ENCODE measurements at regions not wholly inside any gene's neighbourhood (a gene's known extent, or its start where the extent isn't known, plus 50 kb on each side); places are given as distances from the start of the nearest gene placed in this dataset.

DNA sequence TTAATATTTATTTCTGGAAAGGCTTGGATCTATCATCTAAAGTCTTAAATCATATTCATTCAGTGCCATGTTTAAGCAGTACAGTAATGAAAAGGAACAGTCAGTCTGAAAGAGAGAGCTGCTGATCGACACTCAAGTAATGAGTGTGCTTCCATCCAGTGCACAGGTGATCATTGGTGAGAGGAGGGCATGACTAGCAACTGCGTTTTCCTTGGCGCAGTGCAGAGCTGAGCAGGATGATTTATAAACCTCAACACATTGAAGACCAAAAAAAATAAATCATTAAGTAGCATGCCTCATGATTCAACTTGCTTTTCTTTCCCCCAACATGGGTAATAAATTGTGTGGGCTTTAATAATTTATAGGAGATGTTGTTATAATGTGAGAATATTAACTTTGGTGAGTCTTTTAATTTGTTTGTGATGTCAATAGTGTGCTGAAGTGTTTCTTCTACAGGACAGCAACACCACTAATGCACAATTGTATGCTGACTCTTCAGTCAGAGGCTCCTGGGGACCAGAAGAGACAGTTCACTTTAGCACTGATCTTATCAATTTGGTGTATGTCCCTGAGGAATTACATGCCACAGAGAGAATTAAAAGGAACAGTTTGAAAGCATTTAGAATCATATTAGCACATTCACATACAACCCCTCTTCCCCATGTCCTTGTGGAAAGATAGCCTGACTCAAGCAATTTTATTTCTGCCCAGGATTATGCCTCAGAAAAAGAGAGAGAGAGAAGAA, 199.7 kb upstream of the ADGRL2 start:
- peak overlapping the region; percentile 1 for H3K27ac Mint-ChIP-seq (ENCODE audit: unreplicated experiment)
- DNase-seq (ENCODE audit: low read depth, low spot score), result no peak
- H3K4me1 Mint-ChIP-seq, result peaks cover 44% of the 10 kb centered on the region
- TF ChIP-seq, protein P1, sequence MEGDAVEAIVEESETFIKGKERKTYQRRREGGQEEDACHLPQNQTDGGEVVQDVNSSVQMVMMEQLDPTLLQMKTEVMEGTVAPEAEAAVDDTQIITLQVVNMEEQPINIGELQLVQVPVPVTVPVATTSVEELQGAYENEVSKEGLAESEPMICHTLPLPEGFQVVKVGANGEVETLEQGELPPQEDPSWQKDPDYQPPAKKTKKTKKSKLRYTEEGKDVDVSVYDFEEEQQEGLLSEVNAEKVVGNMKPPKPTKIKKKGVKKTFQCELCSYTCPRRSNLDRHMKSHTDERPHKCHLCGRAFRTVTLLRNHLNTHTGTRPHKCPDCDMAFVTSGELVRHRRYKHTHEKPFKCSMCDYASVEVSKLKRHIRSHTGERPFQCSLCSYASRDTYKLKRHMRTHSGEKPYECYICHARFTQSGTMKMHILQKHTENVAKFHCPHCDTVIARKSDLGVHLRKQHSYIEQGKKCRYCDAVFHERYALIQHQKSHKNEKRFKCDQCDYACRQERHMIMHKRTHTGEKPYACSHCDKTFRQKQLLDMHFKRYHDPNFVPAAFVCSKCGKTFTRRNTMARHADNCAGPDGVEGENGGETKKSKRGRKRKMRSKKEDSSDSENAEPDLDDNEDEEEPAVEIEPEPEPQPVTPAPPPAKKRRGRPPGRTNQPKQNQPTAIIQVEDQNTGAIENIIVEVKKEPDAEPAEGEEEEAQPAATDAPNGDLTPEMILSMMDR (conservative IDR thresholded peaks at IDR 0.05), result no peak
- no peaks in the 10 kb centered on the region for H3K9me3 Mint-ChIP-seq
- no peaks in the 10 kb centered on the region for H3K36me3 Mint-ChIP-seq (ENCODE audit: low read depth)
- H3K4me3 Mint-ChIP-seq, result no peak overlapping the region
- no peaks in the 10 kb centered on the region for H3K27me3 Mint-ChIP-seq (ENCODE audit: low read depth)

DNA sequence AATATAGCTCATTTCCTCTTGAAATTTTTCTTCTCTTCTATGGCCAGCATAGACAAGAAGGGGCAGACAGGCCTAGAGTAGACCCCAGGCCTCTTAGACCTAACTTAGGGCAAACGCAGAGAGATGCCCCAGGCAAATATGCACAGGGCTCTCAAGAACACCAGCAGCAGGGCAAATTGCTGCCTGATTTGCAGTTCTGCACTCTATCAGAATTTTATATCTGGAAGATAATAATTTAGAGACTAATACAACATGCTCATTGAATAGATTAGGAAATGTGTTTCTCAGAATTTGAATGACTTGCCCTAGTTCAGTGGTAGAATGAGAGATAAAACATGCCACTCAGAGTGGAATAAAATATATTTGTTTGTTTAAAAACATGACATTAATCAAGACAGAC, 200.4 kb upstream of the ADGRL2 start:
- no peaks in the 10 kb centered on the region for H3K27me3 Mint-ChIP-seq (ENCODE audit: low read depth)
- peaks cover 44% of the 10 kb centered on the region for H3K4me1 Mint-ChIP-seq
- H3K36me3 Mint-ChIP-seq (ENCODE audit: low read depth), result no peaks in the 10 kb centered on the region
- H3K9me3 Mint-ChIP-seq, result no peaks in the 10 kb centered on the region
- TF ChIP-seq, protein P1 (conservative IDR thresholded peaks at IDR 0.05), result no peak
- no peak for DNase-seq (ENCODE audit: low read depth, low spot score)
- no peak overlapping the region for H3K4me3 Mint-ChIP-seq
- no peak overlapping the region for H3K27ac Mint-ChIP-seq (ENCODE audit: unreplicated experiment)

DNA sequence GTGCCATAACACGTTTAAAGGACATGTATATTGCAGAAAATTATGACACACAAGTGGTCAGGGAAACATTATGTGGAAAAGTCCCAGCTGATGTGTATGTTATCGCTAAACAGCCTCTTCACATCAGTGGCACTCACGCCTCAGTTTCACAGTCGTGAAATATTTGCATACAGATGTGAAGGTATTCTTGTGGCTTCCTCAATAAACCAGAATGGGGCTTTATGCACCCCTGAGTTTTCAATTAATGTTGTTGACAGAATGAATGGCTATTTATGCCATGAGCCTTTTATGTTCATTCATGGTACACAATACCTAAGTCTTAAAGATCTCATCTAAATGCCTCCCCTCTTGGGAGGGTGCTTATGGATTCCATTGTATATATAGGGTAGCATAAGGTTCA, 202.1 kb upstream of the ADGRL2 start:
- H3K4me3 Mint-ChIP-seq, result no peak overlapping the region
- TF ChIP-seq, protein P1 (conservative IDR thresholded peaks at IDR 0.05), result no peak
- no peaks in the 10 kb centered on the region for H3K36me3 Mint-ChIP-seq (ENCODE audit: low read depth)
- H3K9me3 Mint-ChIP-seq, result no peaks in the 10 kb centered on the region
- H3K27ac Mint-ChIP-seq (ENCODE audit: unreplicated experiment), result no peak overlapping the region
- H3K27me3 Mint-ChIP-seq (ENCODE audit: low read depth), result no peaks in the 10 kb centered on the region
- H3K4me1 Mint-ChIP-seq, result peaks cover 34% of the 10 kb centered on the region
- DNase-seq (ENCODE audit: low read depth, low spot score), result no peak

DNA sequence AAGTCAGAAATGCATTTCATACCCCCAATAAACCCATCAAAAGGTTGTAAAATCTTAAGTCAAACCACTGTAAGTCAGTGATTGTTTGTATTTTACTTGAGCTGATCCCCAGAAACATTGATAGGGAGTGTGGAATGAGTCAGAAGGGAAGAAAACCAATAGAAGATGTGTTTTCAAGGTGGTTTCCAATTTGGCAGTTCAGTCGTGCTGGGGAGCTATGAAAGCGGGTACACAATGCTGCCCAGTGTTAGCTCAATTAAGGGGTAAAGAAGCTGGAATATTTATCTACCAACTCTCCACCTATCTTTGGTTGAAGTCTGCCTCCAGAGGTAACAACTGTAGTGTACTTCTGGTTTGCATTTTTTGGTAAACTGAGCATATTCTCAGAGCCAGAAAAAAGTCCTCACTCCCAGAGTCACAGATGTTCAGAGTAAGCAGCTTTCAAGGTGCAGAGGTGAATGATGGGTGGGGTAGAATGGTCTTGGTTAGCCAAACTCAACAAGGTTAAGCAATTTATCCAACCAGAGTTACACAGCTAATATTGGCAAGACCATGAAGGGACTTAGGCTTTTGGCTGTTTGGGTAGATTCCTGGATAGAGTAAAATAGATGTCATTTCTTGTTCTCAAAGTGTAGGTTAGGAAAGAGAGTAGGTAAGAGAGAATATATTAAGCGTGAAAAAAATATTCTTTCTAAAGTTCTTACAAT, 202.9 kb upstream of the ADGRL2 start:
- Mint-ChIP-seq H3K4me1 (peaks cover 34% of the 10 kb centered on the region), H3K27ac (ENCODE audit: unreplicated experiment) (peak overlapping the region; percentile 13), H3K9me3 (no peaks in the 10 kb centered on the region), H3K4me3 (no peak overlapping the region), H3K36me3 (ENCODE audit: low read depth) (no peaks in the 10 kb centered on the region), H3K27me3 (ENCODE audit: low read depth) (no peaks in the 10 kb centered on the region)
- TF ChIP-seq, protein P1 (conservative IDR thresholded peaks at IDR 0.05), result no peak
- DNase-seq (ENCODE audit: low read depth, low spot score), result no peak

DNA sequence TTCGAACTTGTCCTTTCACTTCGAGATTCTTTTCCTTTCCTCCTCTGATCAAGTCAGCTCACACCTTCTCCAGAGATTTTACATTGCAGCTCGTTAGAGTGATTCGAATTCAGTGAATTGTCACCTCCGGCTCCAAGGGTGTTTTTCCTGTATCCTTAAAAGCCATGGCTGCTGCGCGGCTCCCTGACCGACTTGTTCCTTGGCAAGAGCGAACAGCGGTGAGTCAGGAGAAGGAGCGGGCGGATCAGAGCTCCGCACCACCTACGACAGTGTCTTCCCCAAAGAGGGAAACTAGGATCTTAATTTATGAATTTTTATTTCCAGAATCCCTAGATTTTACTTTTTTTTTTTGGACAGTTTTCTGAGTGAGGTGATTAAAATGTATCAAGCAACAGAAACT, 204.4 kb upstream of the ADGRL2 start:
- H3K36me3 Mint-ChIP-seq (ENCODE audit: low read depth), result no peaks in the 10 kb centered on the region
- H3K4me3 Mint-ChIP-seq, result no peak overlapping the region
- H3K27me3 Mint-ChIP-seq (ENCODE audit: low read depth), result no peaks in the 10 kb centered on the region
- H3K4me1 Mint-ChIP-seq, result peaks cover 30% of the 10 kb centered on the region
- no peak for DNase-seq (ENCODE audit: low read depth, low spot score)
- TF ChIP-seq, protein P1 (conservative IDR thresholded peaks at IDR 0.05), result no peak
- H3K27ac Mint-ChIP-seq (ENCODE audit: unreplicated experiment), result no peak overlapping the region
- H3K9me3 Mint-ChIP-seq, result no peaks in the 10 kb centered on the region
